ENCODE measurements at regions not wholly inside any gene's neighbourhood (a gene's known extent, or its start where the extent isn't known, plus 50 kb on each side); places are given as distances from the start of the nearest gene placed in this dataset.

DNA sequence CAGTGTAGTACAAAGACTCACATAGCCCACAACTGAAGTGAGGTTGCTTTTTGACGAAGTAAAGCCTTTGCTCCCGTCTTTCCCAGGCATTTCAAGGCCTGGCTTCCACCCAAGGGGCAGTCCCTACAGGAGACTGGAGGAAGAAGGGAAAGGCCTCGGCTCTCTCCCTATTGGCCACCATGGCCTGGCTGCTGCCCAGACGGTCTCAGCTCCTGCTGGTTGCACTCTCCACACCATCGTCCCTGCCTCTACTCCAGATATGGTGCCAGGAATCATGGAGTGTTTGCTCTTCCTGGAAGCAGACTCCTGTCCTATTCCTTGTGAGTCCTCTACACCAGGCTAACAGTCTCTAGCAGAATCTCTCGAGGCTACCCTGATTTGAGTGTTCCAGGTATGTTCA, 124.1 kb upstream of the UQCRFS1 start:
- TF ChIP-seq CTCF (IDR thresholded peaks at IDR 0.05; ENCODE audit: insufficient read depth, low read depth, low read length, missing control alignments) = no peak
- no peak for DNase-seq (ENCODE audit: low read depth)
- no peak overlapping the region for H3K4me3 ChIP-seq (ENCODE audit: low read depth, low read length)

DNA sequence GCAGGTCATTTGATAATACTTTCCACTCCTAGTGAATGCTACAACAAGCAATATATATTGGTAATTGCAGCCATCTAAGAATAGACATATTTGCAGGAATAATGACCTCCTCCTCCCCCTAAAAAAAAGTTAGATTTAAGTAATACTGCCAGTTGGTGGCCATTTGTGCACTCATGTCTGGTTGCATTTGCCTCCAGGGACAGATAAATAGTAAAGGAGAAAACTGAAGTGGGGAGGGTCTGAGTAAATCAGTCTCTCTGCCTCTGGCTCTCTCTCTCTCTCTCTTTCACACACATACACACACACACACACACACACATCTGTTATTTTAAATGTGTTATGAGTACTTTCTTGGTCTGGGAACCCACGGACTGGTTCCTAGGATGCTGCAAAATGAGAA, 125.5 kb upstream of the UQCRFS1 start:
- no peak for DNase-seq (ENCODE audit: low read depth)

GRCh38 chr19:29342721-29343120, 129.8 kb upstream of the UQCRFS1 start:
- no peak for DNase-seq (ENCODE audit: low read depth)
- H3K4me3 ChIP-seq (ENCODE audit: low read depth, low read length) = no peak overlapping the region
- TF ChIP-seq CTCF (IDR thresholded peaks at IDR 0.05; ENCODE audit: insufficient read depth, low read depth, low read length, missing control alignments) = no peak

More for the DNA sequence above, 125.5 kb upstream of the UQCRFS1 start:
- H3K4me3 ChIP-seq (ENCODE audit: low read depth, low read length) = no peak overlapping the region
- no peak for TF ChIP-seq CTCF (IDR thresholded peaks at IDR 0.05; ENCODE audit: insufficient read depth, low read depth, low read length, missing control alignments)

GRCh38 chr19:29364224-29364726, 151.3 kb upstream of the UQCRFS1 start:
- H3K4me3 ChIP-seq (ENCODE audit: low read depth, low read length) = no peak overlapping the region
- no peak for TF ChIP-seq CTCF (IDR thresholded peaks at IDR 0.05; ENCODE audit: insufficient read depth, low read depth, low read length, missing control alignments)
- DNase-seq (ENCODE audit: low read depth) = no peak

DNA sequence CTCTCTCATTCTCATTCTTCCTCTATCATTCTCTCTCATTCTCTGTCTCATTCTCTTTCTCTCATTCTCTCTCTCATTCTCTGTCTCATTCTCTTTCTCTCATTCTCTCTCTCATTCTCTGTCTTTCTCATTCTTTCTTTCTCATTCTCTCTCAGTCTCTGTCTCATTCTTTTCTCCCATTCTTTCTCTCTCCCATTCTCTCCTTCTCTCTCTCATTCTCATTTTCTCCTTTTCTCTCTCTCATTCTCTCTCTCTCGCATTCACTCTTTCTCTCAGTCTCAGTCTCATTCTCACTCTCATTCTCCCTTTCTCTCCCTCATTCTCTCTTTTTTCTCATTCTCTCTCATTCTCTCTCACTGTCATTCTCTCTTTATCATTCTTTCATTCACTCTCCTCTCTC, 152.0 kb upstream of the UQCRFS1 start:
- DNase-seq (ENCODE audit: low read depth) = no peak
- no peak for TF ChIP-seq CTCF (IDR thresholded peaks at IDR 0.05; ENCODE audit: insufficient read depth, low read depth, low read length, missing control alignments)
- H3K4me3 ChIP-seq (ENCODE audit: low read depth, low read length) = no peak overlapping the region

GRCh38 chr19:29365836-29366417, 153.0 kb upstream of the UQCRFS1 start:
- no peak overlapping the region for H3K4me3 ChIP-seq (ENCODE audit: low read depth, low read length)
- no peak for TF ChIP-seq CTCF (IDR thresholded peaks at IDR 0.05; ENCODE audit: insufficient read depth, low read depth, low read length, missing control alignments)
- DNase-seq (ENCODE audit: low read depth) = no peak

GRCh38 chr19:29366757-29367156, 153.8 kb upstream of the UQCRFS1 start:
- TF ChIP-seq CTCF (IDR thresholded peaks at IDR 0.05; ENCODE audit: insufficient read depth, low read depth, low read length, missing control alignments) = no peak
- no peak overlapping the region for H3K4me3 ChIP-seq (ENCODE audit: low read depth, low read length)
- no peak for DNase-seq (ENCODE audit: low read depth)

Measured in GM12865 (cell line).